Kidney epithelial cell (primary cell): ENCODE measurements at regions not wholly inside any gene's neighbourhood (a gene's known extent, or its start where the extent isn't known, plus 50 kb on each side); places are given as distances from the start of the nearest gene placed in this dataset.

Experiments
- DNase-seq: peaks from one replicate; pipeline ENCODE4 v3.0.0-alpha.2; 2010; ENCODE audit warnings: low read depth
- H3K27me3 ChIP-seq: 2 replicates; pipeline ENCODE4 v1.6.0; 2011; ENCODE audit warnings: low read length; ENCODE audit not compliant: control insufficient read depth, insufficient read depth
- H3K36me3 ChIP-seq: 2 replicates; pipeline ENCODE4 v1.5.1; 2011; ENCODE audit warnings: low read length; ENCODE audit not compliant: control insufficient read depth, insufficient read depth
- H3K4me3 ChIP-seq: 2 replicates; pipeline ENCODE4 v1.5.1; 2011; ENCODE audit warnings: low read depth, mild to moderate bottlenecking, control low read depth, low read length
- CTCF ChIP-seq: IDR thresholded peaks from 2 replicates; pipeline ENCODE4 v1.5.1; 2011; ENCODE audit warnings: mild to moderate bottlenecking, moderate library complexity, low read length, control low read depth, inconsistent platforms; ENCODE audit not compliant: insufficient read depth, poor library complexity, severe bottlenecking

GRCh38 chr5:144958002-144958401 lies 787.3 kb downstream of the KCTD16 start:
- no peak for DNase-seq
- Histone ChIP-seq H3K4me3 (no peak overlapping the region), H3K27me3 (no peaks in the 10 kb centered on the region), H3K36me3 (no peaks in the 10 kb centered on the region)
- no peak for TF ChIP-seq CTCF

- Histone ChIP-seq H3K4me3 (no peak overlapping the region), H3K27me3 (no peaks in the 10 kb centered on the region), H3K36me3 (no peaks in the 10 kb centered on the region)
- DNase-seq = peak; percentile 23
- TF ChIP-seq CTCF = no peak
Observed at GRCh38 chr5:144950996-144951395, 780.3 kb downstream of the KCTD16 start.

- H3K27me3 ChIP-seq = no peaks in the 10 kb centered on the region
- no peak for TF ChIP-seq CTCF
- no peak overlapping the region for H3K4me3 ChIP-seq
- no peak for DNase-seq
- no peaks in the 10 kb centered on the region for H3K36me3 ChIP-seq
Observed at GRCh38 chr5:144947023-144947422, 776.4 kb downstream of the KCTD16 start.

- TF ChIP-seq CTCF = no peak
- no peak for DNase-seq
- H3K27me3 ChIP-seq = no peaks in the 10 kb centered on the region
- H3K36me3 ChIP-seq = no peaks in the 10 kb centered on the region
- no peak overlapping the region for H3K4me3 ChIP-seq
Observed at GRCh38 chr5:144945503-144945902, 774.8 kb downstream of the KCTD16 start.

- no peak for DNase-seq
- Histone ChIP-seq H3K36me3 (no peaks in the 10 kb centered on the region), H3K27me3 (no peaks in the 10 kb centered on the region), H3K4me3 (no peak overlapping the region)
- no peak for TF ChIP-seq CTCF
Observed at GRCh38 chr5:144944936-144945335, 774.3 kb downstream of the KCTD16 start.

GRCh38 chr5:144941004-144941403 lies 770.3 kb downstream of the KCTD16 start:
- no peak for TF ChIP-seq CTCF
- no peaks in the 10 kb centered on the region for H3K27me3 ChIP-seq

More at GRCh38 chr5:144941004-144941403, 770.3 kb downstream of the KCTD16 start:
- no peak for DNase-seq
- Histone ChIP-seq H3K36me3 (no peaks in the 10 kb centered on the region), H3K4me3 (no peak overlapping the region)
